Caco-2 (cell line): ENCODE measurements at regions not wholly inside any gene's neighbourhood (a gene's known extent, or its start where the extent isn't known, plus 50 kb on each side); places are given as distances from the start of the nearest gene placed in this dataset.

Source experiments
- BruUV-seq: library from RNA; stranded (reverse); fragments of 400-500 nt; replicated peaks from 2 replicates; lab custom pipeline; 2021; lab: Mats Ljungman, UMichigan
- CTCF ChIA-PET: fragments of 300-600 bp; sonication (Branson Sonifier 250); formaldehyde crosslinking; loops from one replicate; lab custom pipeline; 2022; ENCODE audit warnings: antibody characterized with exemption; lab: Charles Lee
- POLR2A ChIA-PET: fragments of 300-600 bp; sonication (Branson Sonifier 250); formaldehyde crosslinking; loops from one replicate; lab custom pipeline; 2022; ENCODE audit warnings: antibody characterized with exemption; lab: Charles Lee
- DNase-seq, 2 experiments: peaks; one replicate each; pipeline versions ENCODE4 v3.0.0 to v3.0.0-alpha.2; 2020 to 2022
- H3K27me3 ChIP-seq: replicated peaks from 2 replicates; pipeline ENCODE4 v1.6.0; 2011; ENCODE audit warnings: low read length; ENCODE audit not compliant: control insufficient read depth, insufficient read depth
- H3K36me3 ChIP-seq: 2 replicates; pipeline ENCODE4 v1.5.1; 2011; ENCODE audit warnings: low read length; ENCODE audit not compliant: control insufficient read depth, insufficient read depth
- H3K4me1 ChIP-seq: fragments of 250-450 bp; sonication (Bioruptor Pico); 2 replicates; pipeline ENCODE4 v1.5.1; 2020; ENCODE audit warnings: mild to moderate bottlenecking
- H3K4me3 ChIP-seq: 2 replicates; pipeline ENCODE4 v1.5.1; 2011; ENCODE audit warnings: low read depth, mild to moderate bottlenecking, control low read depth, low read length
- H3K9me3 ChIP-seq: fragments of 250-450 bp; sonication (Bioruptor Pico); 2 replicates; pipeline ENCODE4 v1.5.1; 2020; ENCODE audit warnings: mild to moderate bottlenecking, moderate library complexity
- H3K27ac Mint-ChIP-seq: one replicate; pipeline ENCODE4 v1.8.0; 2022; ENCODE audit warnings: mixed read lengths; ENCODE audit not compliant: unreplicated experiment
- H3K27me3 Mint-ChIP-seq: one replicate; pipeline ENCODE4 v1.8.0; 2022; ENCODE audit warnings: mixed read lengths; ENCODE audit not compliant: insufficient read depth, unreplicated experiment
- H3K36me3 Mint-ChIP-seq: one replicate; pipeline ENCODE4 v1.8.0; 2022; ENCODE audit warnings: mild to moderate bottlenecking, mixed read lengths; ENCODE audit not compliant: insufficient read depth, unreplicated experiment
- H3K4me1 Mint-ChIP-seq: one replicate; pipeline ENCODE4 v1.8.0; 2022; ENCODE audit warnings: low read depth, mixed read lengths; ENCODE audit not compliant: unreplicated experiment
- H3K4me3 Mint-ChIP-seq: one replicate; pipeline ENCODE4 v1.8.0; 2022; ENCODE audit warnings: mild to moderate bottlenecking, moderate library complexity, mixed read lengths; ENCODE audit not compliant: unreplicated experiment
- H3K9me3 Mint-ChIP-seq: one replicate; pipeline ENCODE4 v1.8.0; 2022; ENCODE audit warnings: mixed read lengths; ENCODE audit not compliant: unreplicated experiment
- CTCF ChIP-seq, 2 experiments: fragments of 200-600 bp in 1 of 2; IDR thresholded peaks; 1 replicate in 1 of 2; 2 replicates in 1 of 2; pipeline versions ENCODE4 v1.5.1 to v1.8.0; 2011 to 2022; ENCODE audit warnings: antibody characterized with exemption in 1 of 2, control low read depth in 1 of 2, inconsistent platforms in 1 of 2, low read depth in 1 of 2, low read length in 1 of 2, mild to moderate bottlenecking in 1 of 2, moderate library complexity in 1 of 2; ENCODE audit not compliant: insufficient read depth in 1 of 2, severe bottlenecking in 1 of 2, unreplicated experiment in 1 of 2
- intact Hi-C: fragments of 100-400 bp; cut with micrococcal nuclease; formaldehyde crosslinking; loops from one replicate; pipeline ENCODE4 v1.10.0; 2022; ENCODE audit not compliant: unreplicated experiment

DNA sequence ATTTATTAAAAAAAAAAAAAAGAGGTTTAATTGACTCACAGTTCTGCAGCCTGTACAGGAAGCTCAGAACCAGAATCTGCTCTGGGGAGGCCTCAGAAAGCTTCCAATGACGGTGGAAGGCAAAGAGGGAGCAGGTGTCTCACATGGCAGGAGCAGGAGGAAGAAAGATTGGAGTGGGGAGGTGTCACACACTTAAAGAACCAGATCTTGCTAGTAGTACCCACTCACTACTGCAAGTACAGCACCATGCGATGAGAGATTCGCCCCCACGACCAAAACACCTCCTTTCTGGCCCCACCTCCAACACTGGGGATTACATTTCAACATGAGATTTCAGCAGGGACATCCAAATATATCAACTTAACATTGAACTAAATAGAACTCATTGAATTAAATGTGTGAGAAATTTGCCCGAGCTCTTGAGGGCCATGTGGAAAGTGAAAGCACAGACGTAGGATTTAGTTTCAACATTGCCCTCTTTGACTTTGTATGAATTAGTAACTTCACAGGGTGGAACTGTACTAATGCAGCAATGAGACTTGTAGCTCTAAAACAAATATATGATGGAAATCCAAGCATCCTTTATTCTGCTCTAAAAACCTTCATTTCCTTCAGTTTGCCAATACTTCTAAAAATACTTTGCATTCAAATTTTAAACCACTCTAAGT lies 628.2 kb downstream of the FAM181B start:
- no peaks in the 10 kb centered on the region for H3K9me3 Mint-ChIP-seq
- H3K27ac Mint-ChIP-seq = no peak overlapping the region
- DNase-seq = no peak
- no peak overlapping the region for H3K4me3 Mint-ChIP-seq
- no peaks in the 10 kb centered on the region for H3K4me1 Mint-ChIP-seq
- Histone ChIP-seq H3K4me3 (no peak overlapping the region), H3K4me1 (no peaks in the 10 kb centered on the region), H3K27me3 (no peaks in the 10 kb centered on the region), H3K9me3 (no peaks in the 10 kb centered on the region; the same call in 1 of the 2 replicates), H3K36me3 (no peaks in the 10 kb centered on the region)
- no peak for TF ChIP-seq CTCF (IDR thresholded peaks at IDR 0.05; ENCODE audit: insufficient read depth in 1 of 2, low read depth in 1 of 2, low read length in 1 of 2, severe bottlenecking in 1 of 2, unreplicated experiment in 1 of 2)
- no peaks in the 10 kb centered on the region for H3K27me3 Mint-ChIP-seq
- POLR2A ChIA-PET = no interaction called here
- BruUV-seq = no TSS peak
- CTCF ChIA-PET = no interaction called here
- H3K36me3 Mint-ChIP-seq = no peaks in the 10 kb centered on the region
- intact Hi-C loops = no loop called here

GRCh38 chr11:82092904-82093303 lies 640.8 kb downstream of the FAM181B start:
- no peak overlapping the region for H3K4me3 ChIP-seq
- Mint-ChIP-seq H3K9me3 (no peaks in the 10 kb centered on the region), H3K27me3 (peaks cover 3% of the 10 kb centered on the region), H3K4me1 (no peaks in the 10 kb centered on the region), H3K27ac (no peak overlapping the region), H3K4me3 (no peak overlapping the region), H3K36me3 (no peaks in the 10 kb centered on the region)
- POLR2A ChIA-PET = no interaction called here
- H3K36me3 ChIP-seq = no peaks in the 10 kb centered on the region
- DNase-seq = no peak
- intact Hi-C loops = no loop called here
- no TSS peak for BruUV-seq
- no peaks in the 10 kb centered on the region for H3K27me3 ChIP-seq
- CTCF ChIA-PET = no interaction called here
- no peak for TF ChIP-seq CTCF (IDR thresholded peaks at IDR 0.05; ENCODE audit: insufficient read depth in 1 of 2, low read depth in 1 of 2, low read length in 1 of 2, severe bottlenecking in 1 of 2, unreplicated experiment in 1 of 2)
- no peaks in the 10 kb centered on the region for H3K9me3 ChIP-seq
- H3K4me1 ChIP-seq = no peaks in the 10 kb centered on the region

GRCh38 chr11:82089426-82089825 lies 644.2 kb downstream of the FAM181B start:
- intact Hi-C loops = no loop called here
- no peaks in the 10 kb centered on the region for H3K27me3 Mint-ChIP-seq
- no TSS peak for BruUV-seq

More at GRCh38 chr11:82089426-82089825, 644.2 kb downstream of the FAM181B start:
- no peak for DNase-seq
- H3K36me3 ChIP-seq = no peaks in the 10 kb centered on the region
- no peaks in the 10 kb centered on the region for H3K9me3 ChIP-seq
- no peak overlapping the region for H3K4me3 Mint-ChIP-seq
- H3K4me1 Mint-ChIP-seq = no peaks in the 10 kb centered on the region
- H3K27ac Mint-ChIP-seq = no peak overlapping the region
- no peak for TF ChIP-seq CTCF (IDR thresholded peaks at IDR 0.05; ENCODE audit: insufficient read depth in 1 of 2, low read depth in 1 of 2, low read length in 1 of 2, severe bottlenecking in 1 of 2, unreplicated experiment in 1 of 2)
- no peaks in the 10 kb centered on the region for H3K36me3 Mint-ChIP-seq
- H3K27me3 ChIP-seq = no peaks in the 10 kb centered on the region
- ChIA-PET CTCF (no interaction called here), POLR2A (no interaction called here)
- no peaks in the 10 kb centered on the region for H3K9me3 Mint-ChIP-seq
- H3K4me1 ChIP-seq = no peaks in the 10 kb centered on the region
- H3K4me3 ChIP-seq = no peak overlapping the region
